Type B pancreatic cell (in vitro differentiated cells): ENCODE measurements at regions not wholly inside any gene's neighbourhood (a gene's known extent, or its start where the extent isn't known, plus 50 kb on each side); places are given as distances from the start of the nearest gene placed in this dataset.

Experiments
- DNase-seq: peaks from one replicate; pipeline ENCODE4 v3.0.0; 2021; ENCODE audit warnings: mixed read lengths; ENCODE audit not compliant: unreplicated experiment; ENCODE audit errors: extremely low spot score
- H3K27ac Mint-ChIP-seq: 2 replicates; pipeline ENCODE4 v1.8.0; 2021; ENCODE audit warnings: mild to moderate bottlenecking, mixed read lengths
- H3K27me3 Mint-ChIP-seq: 2 replicates; pipeline ENCODE4 v1.8.0; 2021; ENCODE audit warnings: mixed read lengths
- H3K36me3 Mint-ChIP-seq: 2 replicates; pipeline ENCODE4 v1.8.0; 2021; ENCODE audit warnings: mixed read lengths
- H3K4me1 Mint-ChIP-seq: one replicate; pipeline ENCODE4 v1.8.0; 2021; ENCODE audit warnings: mixed read lengths; ENCODE audit not compliant: unreplicated experiment
- H3K4me3 Mint-ChIP-seq: 2 replicates; pipeline ENCODE4 v1.8.0; 2021; ENCODE audit warnings: mild to moderate bottlenecking, mixed read lengths
- H3K9me3 Mint-ChIP-seq: 2 replicates; pipeline ENCODE4 v1.8.0; 2021; ENCODE audit warnings: mixed read lengths
- TF ChIP-seq, protein P1 (sequence below): fragments of 200-600 bp; sonication (generic); conservative IDR thresholded peaks from 2 replicates; pipeline ENCODE4 v1.5.0; 2021; ENCODE audit warnings: antibody characterized with exemption, mild to moderate bottlenecking

DNA sequence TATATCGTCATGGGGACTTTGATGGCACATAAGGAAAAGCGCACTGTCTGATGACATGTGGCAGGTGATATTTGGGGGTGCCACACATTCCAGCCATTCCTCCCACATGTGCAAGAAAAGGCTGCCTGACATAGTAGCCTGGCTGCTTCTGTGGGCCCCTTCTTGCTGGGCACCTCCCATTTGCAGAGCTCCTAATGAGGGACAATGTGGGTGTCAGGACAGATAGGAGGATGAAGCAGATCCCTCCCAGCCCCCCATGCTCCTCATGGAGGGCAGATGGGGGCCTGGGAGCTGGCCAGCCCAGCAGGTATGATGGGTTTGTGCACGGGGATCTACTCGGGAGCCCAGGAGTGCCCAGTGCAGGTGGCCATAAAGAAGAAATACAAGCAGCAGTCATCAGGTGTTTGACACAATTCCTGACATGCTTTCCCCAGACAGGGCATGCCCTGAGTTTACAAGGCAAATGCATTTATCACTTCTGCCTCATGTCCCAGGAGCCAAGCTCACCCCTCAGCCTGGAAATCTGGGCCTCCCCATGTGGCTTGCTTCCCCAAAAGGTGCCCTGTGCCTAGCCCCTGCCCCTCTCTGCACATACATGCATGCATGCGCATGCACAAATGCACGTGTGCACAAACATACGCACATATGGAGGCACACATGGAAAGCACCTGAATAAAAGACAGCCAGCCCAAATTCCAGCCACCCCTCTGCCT lies 260.6 kb upstream of the RPL38 start:
- DNase-seq, result no peak
- no peaks in the 10 kb centered on the region for H3K9me3 Mint-ChIP-seq
- H3K27me3 Mint-ChIP-seq, result peaks cover 30% of the 10 kb centered on the region
- TF ChIP-seq, protein P1, sequence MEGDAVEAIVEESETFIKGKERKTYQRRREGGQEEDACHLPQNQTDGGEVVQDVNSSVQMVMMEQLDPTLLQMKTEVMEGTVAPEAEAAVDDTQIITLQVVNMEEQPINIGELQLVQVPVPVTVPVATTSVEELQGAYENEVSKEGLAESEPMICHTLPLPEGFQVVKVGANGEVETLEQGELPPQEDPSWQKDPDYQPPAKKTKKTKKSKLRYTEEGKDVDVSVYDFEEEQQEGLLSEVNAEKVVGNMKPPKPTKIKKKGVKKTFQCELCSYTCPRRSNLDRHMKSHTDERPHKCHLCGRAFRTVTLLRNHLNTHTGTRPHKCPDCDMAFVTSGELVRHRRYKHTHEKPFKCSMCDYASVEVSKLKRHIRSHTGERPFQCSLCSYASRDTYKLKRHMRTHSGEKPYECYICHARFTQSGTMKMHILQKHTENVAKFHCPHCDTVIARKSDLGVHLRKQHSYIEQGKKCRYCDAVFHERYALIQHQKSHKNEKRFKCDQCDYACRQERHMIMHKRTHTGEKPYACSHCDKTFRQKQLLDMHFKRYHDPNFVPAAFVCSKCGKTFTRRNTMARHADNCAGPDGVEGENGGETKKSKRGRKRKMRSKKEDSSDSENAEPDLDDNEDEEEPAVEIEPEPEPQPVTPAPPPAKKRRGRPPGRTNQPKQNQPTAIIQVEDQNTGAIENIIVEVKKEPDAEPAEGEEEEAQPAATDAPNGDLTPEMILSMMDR, result no peak
- H3K4me3 Mint-ChIP-seq, result no peak overlapping the region
- peaks cover 9% of the 10 kb centered on the region for H3K4me1 Mint-ChIP-seq
- H3K27ac Mint-ChIP-seq, result no peak overlapping the region
- no peaks in the 10 kb centered on the region for H3K36me3 Mint-ChIP-seq

DNA sequence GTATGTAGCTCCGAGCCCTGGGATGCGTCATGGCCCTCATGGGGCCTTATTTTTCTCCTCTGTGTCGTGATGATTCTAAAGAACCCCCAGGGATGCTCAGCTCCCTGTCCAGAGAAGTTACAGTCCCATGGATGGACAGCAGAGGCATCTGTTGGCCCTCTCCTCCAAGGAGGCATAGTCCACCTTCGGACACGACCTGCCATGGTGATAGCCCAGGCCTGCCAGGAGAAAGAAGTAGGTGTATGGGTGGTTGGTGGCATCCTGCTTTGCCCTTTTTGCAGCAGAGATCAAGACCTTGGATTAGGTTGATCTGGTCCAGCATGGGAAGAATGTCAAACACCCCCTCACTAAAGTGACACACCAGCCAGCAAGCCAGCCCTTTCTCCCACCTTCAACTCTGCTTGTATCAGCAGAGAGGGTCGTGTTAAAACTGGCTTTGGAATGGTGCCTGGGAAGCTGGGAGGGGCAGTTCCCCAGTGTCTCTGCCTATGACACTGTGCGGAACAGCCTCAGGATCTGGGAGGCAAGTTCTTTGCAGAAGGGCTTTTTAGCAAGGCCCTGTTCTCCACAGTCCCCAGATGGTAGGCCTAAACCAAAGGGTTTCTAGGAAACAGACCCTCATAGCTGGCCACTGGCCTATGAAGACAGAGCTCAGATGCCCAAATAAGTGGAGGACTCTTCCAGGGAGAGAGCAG lies 259.9 kb upstream of the RPL38 start:
- peaks cover 8% of the 10 kb centered on the region for H3K4me1 Mint-ChIP-seq
- peaks cover 29% of the 10 kb centered on the region for H3K27me3 Mint-ChIP-seq
- no peak for DNase-seq
- no peaks in the 10 kb centered on the region for H3K9me3 Mint-ChIP-seq
- H3K4me3 Mint-ChIP-seq, result no peak overlapping the region
- TF ChIP-seq, protein P1, result no peak
- H3K27ac Mint-ChIP-seq, result no peak overlapping the region
- no peaks in the 10 kb centered on the region for H3K36me3 Mint-ChIP-seq

DNA sequence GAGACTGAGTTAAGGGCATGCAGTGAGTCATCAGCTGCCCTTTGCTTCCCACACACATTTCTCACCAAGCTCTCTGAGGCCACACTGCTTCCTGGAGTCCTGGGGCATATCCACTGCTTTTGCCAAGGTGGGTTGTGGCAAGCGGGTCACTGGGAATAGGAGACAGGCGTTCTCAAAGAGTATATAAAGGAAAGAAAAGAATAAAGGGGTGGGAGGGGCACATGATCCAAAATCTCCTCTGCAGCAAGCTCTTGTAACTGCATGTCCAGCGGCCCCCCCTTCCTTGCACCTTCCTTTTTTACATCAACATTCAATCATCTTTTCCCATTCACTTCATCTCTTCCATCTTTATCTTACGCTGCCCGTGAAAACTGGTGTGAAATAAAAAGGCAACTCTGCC lies 259.1 kb upstream of the RPL38 start:
- no peak overlapping the region for H3K27ac Mint-ChIP-seq
- no peak overlapping the region for H3K4me3 Mint-ChIP-seq
- no peaks in the 10 kb centered on the region for H3K9me3 Mint-ChIP-seq
- peak; percentile 16 for DNase-seq
- H3K27me3 Mint-ChIP-seq, result peaks cover 33% of the 10 kb centered on the region
- H3K4me1 Mint-ChIP-seq, result peaks cover 5% of the 10 kb centered on the region
- H3K36me3 Mint-ChIP-seq, result no peaks in the 10 kb centered on the region
- TF ChIP-seq, protein P1, result no peak

DNA sequence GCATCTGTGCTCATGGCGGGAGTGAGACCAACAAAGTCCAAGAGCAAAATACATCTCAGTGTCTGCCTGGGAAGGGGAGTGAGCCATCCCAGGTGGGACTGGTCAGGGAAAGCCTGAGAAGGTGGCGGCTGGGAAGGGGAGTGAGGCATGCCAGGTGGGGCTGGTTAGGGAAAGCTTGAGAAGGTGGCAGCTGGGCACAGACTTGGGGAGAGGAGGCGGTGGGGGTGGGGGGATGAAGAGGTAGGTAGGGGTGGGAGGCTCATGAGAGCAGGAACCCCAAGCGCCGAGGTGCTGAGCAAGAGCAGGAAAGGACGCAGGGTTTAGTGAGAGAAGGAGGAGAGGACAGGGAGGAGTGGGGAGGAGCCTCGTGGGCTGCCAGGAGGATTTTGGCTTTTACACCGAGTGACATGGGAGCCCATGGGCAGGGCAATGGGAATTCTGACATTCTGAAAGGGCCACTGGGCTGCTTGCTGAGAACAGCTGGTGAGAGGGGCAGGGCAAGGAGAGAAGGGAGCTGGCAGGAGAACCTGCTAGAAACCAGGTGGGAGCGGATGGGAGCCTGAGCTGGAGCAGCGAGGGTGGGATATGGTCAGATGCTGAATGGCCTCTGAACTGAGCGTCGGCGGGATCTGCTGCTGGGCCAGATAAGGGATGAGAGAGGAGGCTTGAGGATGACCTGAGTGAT lies 256.1 kb upstream of the RPL38 start:
- Mint-ChIP-seq H3K27me3 (peaks cover 42% of the 10 kb centered on the region), H3K4me1 (peaks cover 10% of the 10 kb centered on the region), H3K27ac (no peak overlapping the region), H3K36me3 (no peaks in the 10 kb centered on the region), H3K4me3 (no peak overlapping the region), H3K9me3 (no peaks in the 10 kb centered on the region)
- DNase-seq, result peak; percentile 49
- TF ChIP-seq, protein P1, result no peak

DNA sequence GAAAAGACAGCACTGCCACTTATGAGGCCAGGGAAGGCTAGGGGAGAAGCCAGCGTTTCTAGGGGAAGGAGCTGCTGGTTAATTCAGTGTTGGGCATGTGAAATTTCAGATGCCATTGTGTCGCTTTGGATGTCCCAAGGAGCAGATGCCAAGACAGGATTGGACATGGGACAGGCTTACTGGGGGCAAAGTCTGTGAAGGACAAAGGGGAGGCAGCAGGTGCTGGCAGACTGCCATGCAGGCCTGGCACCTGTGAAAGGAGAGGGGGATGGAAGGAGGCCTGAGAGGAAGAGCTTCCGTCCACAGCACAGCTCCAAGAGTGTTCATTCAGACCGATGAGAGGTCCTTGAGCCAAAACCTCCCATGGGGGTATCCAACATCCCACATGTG lies 255.5 kb upstream of the RPL38 start:
- DNase-seq, result peak; percentile 27
- TF ChIP-seq, protein P1, result no peak
- H3K4me1 Mint-ChIP-seq, result peaks cover 10% of the 10 kb centered on the region
- no peaks in the 10 kb centered on the region for H3K9me3 Mint-ChIP-seq
- H3K36me3 Mint-ChIP-seq, result no peaks in the 10 kb centered on the region
- H3K27me3 Mint-ChIP-seq, result peaks cover 42% of the 10 kb centered on the region
- H3K27ac Mint-ChIP-seq, result no peak overlapping the region
- no peak overlapping the region for H3K4me3 Mint-ChIP-seq
